ENCODE measurements at regions not wholly inside any gene's neighbourhood (a gene's known extent, or its start where the extent isn't known, plus 50 kb on each side); places are given as distances from the start of the nearest gene placed in this dataset.

- TF ChIP-seq CTCF (IDR thresholded peaks at IDR 0.05 in 4 of 5, conservative IDR thresholded peaks at IDR 0.05 in 1 of 5) (no peak), POLR2A (IDR thresholded peaks at IDR 0.05) (no peak)
Observed at GRCh38 chr20:12833861-12834260, 174.9 kb upstream of the SPTLC3 start.
